ENCODE measurements at regions not wholly inside any gene's neighbourhood (a gene's known extent, or its start where the extent isn't known, plus 50 kb on each side); places are given as distances from the start of the nearest gene placed in this dataset.

DNA sequence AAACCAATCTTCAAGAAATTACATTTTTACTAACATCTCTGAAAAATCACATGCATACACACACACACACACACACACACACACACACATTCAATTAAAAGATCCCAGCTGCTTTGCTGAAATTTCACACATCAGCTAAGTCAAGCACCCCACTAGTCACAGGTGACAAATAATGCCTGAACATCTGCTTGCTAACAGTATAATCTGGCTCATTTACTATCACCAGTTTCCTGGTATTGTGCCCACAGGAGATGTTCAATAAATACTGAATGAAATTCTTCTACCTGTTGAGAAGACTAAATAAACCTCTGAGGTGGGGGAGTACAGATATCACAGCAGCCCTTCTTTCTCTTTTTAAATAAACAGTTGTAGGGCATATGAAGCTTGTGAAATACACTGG lies 994.0 kb downstream of the ARAP2 start:
- H3K4me2 ChIP-seq (ENCODE audit: low read length), result 0 out of 2 replicates have a peak overlapping the region, but pooled peaks have one; percentile 3
- no peaks in the 10 kb centered on the region for H3K36me3 ChIP-seq (ENCODE audit: low read depth, low read length)
- no peaks in the 10 kb centered on the region for H3K27me3 ChIP-seq (ENCODE audit: low read length)

DNA sequence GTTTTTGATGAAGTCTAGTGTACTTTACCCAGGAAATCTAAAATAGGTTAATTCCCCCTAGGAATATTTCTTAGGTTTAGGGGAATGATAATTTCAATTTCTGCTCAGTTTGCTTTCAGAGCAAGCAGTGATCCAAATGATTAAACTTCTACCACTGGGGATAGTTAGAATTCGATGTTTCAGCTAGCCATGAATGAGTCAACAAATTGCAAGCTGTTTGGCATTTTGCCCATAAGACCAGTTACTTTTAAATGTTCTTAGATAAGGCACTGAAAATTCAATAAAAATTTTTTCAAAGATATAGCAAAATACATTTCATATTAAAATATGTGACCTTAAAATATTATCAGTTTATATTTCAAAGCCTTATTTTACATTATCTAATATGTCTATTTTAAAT lies 993.6 kb downstream of the ARAP2 start:
- H3F3A ChIP-seq (ENCODE audit: low read length, unreplicated experiment), result no peaks in the 10 kb centered on the region
- TF ChIP-seq EZH2phosphoT487 (IDR thresholded peaks at IDR 0.05; ENCODE audit: borderline replicate concordance, low read length) (no peak), EZH2 (IDR thresholded peaks at IDR 0.05; ENCODE audit: low read length, unreplicated experiment) (no peak)
- TF ChIP-seq, protein P1, sequence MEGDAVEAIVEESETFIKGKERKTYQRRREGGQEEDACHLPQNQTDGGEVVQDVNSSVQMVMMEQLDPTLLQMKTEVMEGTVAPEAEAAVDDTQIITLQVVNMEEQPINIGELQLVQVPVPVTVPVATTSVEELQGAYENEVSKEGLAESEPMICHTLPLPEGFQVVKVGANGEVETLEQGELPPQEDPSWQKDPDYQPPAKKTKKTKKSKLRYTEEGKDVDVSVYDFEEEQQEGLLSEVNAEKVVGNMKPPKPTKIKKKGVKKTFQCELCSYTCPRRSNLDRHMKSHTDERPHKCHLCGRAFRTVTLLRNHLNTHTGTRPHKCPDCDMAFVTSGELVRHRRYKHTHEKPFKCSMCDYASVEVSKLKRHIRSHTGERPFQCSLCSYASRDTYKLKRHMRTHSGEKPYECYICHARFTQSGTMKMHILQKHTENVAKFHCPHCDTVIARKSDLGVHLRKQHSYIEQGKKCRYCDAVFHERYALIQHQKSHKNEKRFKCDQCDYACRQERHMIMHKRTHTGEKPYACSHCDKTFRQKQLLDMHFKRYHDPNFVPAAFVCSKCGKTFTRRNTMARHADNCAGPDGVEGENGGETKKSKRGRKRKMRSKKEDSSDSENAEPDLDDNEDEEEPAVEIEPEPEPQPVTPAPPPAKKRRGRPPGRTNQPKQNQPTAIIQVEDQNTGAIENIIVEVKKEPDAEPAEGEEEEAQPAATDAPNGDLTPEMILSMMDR (conservative IDR thresholded peaks at IDR 0.05; ENCODE audit: low read depth, low read length), result no peak
- no peak overlapping the region for H3K4me3 ChIP-seq (ENCODE audit: low read length)
- H3K27ac ChIP-seq (ENCODE audit: low read length), result no peak overlapping the region
- no peaks in the 10 kb centered on the region for H3K27me3 ChIP-seq (ENCODE audit: low read length)
- BruUV-seq (replicated peaks), result no TSS peak
- H3K4me2 ChIP-seq (ENCODE audit: low read length), result 0 out of 2 replicates have a peak overlapping the region, but pooled peaks have one; percentile 3
- peaks cover 49% of the 10 kb centered on the region for H3K4me1 ChIP-seq (ENCODE audit: insufficient read depth, low read length)
- H3K79me2 ChIP-seq (ENCODE audit: low read length), result no peaks in the 10 kb centered on the region
- ChIA-PET POLR2A (ENCODE audit: unreplicated experiment) (no interaction called here), CTCF (interaction anchor here (0.6 kb wide), 1 partner anchor 683 kb away, joined by 4 read pairs; no protein-coding TSS in a partner anchor)
- ATAC-seq (no peak), DNase-seq (peak; percentile 57)
- no peak overlapping the region for H3K9ac ChIP-seq (ENCODE audit: low read length)
- no peak overlapping the region for H2AFZ ChIP-seq (ENCODE audit: low read length)
- intact Hi-C loops (cut with micrococcal nuclease), result loop anchor here (5.0 kb wide), 2 partner anchors 107 to 307 kb away; no protein-coding TSS in a partner anchor
- H3K9me2 ChIP-seq (replicated peaks; ENCODE audit: low read length), result no peaks in the 10 kb centered on the region
- no peaks in the 10 kb centered on the region for H4K20me1 ChIP-seq (ENCODE audit: low read length)
- H3K36me3 ChIP-seq (ENCODE audit: low read depth, low read length), result no peaks in the 10 kb centered on the region
- H3K9me3 ChIP-seq (ENCODE audit: low read length), result no peaks in the 10 kb centered on the region

More for the DNA sequence above, 994.0 kb downstream of the ARAP2 start:
- Histone ChIP-seq H3K79me2 (ENCODE audit: low read length) (no peaks in the 10 kb centered on the region), H3K9ac (ENCODE audit: low read length) (no peak overlapping the region), H2AFZ (ENCODE audit: low read length) (no peak overlapping the region), H3K27ac (ENCODE audit: low read length) (no peak overlapping the region), H3K4me1 (ENCODE audit: insufficient read depth, low read length) (peaks cover 49% of the 10 kb centered on the region), H3F3A (ENCODE audit: low read length, unreplicated experiment) (no peaks in the 10 kb centered on the region), H3K9me3 (ENCODE audit: low read length) (no peaks in the 10 kb centered on the region), H3K4me3 (ENCODE audit: low read length) (no peak overlapping the region), H4K20me1 (ENCODE audit: low read length) (no peaks in the 10 kb centered on the region), H3K9me2 (replicated peaks; ENCODE audit: low read length) (no peaks in the 10 kb centered on the region)
- ATAC-seq (no peak), DNase-seq (no peak)
- intact Hi-C loops (cut with micrococcal nuclease), result loop anchor here (5.0 kb wide), 2 partner anchors 107 to 307 kb away; no protein-coding TSS in a partner anchor
- BruUV-seq (replicated peaks), result no TSS peak
- POLR2A ChIA-PET (ENCODE audit: unreplicated experiment), result no interaction called here
- CTCF ChIA-PET, result interaction anchor here (0.6 kb wide), 1 partner anchor 684 kb away, joined by 4 read pairs; no protein-coding TSS in a partner anchor
- TF ChIP-seq, protein P1 (conservative IDR thresholded peaks at IDR 0.05; ENCODE audit: low read depth, low read length), result no peak
- TF ChIP-seq EZH2 (IDR thresholded peaks at IDR 0.05; ENCODE audit: low read length, unreplicated experiment) (no peak), EZH2phosphoT487 (IDR thresholded peaks at IDR 0.05; ENCODE audit: borderline replicate concordance, low read length) (no peak)

DNA sequence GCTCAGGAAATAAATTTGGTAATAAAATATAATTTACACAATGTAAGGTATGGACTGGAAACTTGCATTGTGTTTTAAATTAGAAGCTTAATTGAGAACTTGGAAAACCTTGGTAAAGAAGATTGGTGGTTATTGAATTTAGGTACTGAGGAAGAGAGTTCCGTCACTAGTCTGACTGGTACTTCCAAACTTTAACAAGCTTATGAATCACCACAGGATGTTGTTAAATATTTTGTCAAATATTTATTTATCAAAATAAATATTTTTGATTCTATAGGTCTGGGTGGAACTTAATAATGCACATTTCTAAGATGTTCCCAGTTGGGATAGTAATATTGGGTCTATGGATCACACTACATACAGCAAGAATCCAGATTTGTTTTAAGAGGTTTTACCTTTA lies 992.2 kb downstream of the ARAP2 start:
- Histone ChIP-seq H4K20me1 (ENCODE audit: low read length) (no peaks in the 10 kb centered on the region), H3K27me3 (ENCODE audit: low read length) (no peaks in the 10 kb centered on the region), H3K4me3 (ENCODE audit: low read length) (no peak overlapping the region), H3K36me3 (ENCODE audit: low read depth, low read length) (no peaks in the 10 kb centered on the region), H3K9me3 (ENCODE audit: low read length) (no peaks in the 10 kb centered on the region), H3K9me2 (replicated peaks; ENCODE audit: low read length) (no peaks in the 10 kb centered on the region), H2AFZ (ENCODE audit: low read length) (no peak overlapping the region), H3K9ac (ENCODE audit: low read length) (no peak overlapping the region), H3K27ac (ENCODE audit: low read length) (no peak overlapping the region), H3K79me2 (ENCODE audit: low read length) (no peaks in the 10 kb centered on the region), H3K4me2 (ENCODE audit: low read length) (peak overlapping the region; percentile 46), H3F3A (ENCODE audit: low read length, unreplicated experiment) (no peaks in the 10 kb centered on the region), H3K4me1 (ENCODE audit: insufficient read depth, low read length) (peaks cover 42% of the 10 kb centered on the region)
- TF ChIP-seq EZH2phosphoT487 (IDR thresholded peaks at IDR 0.05; ENCODE audit: borderline replicate concordance, low read length) (no peak), EZH2 (IDR thresholded peaks at IDR 0.05; ENCODE audit: low read length, unreplicated experiment) (no peak)
- TF ChIP-seq, protein P1 (conservative IDR thresholded peaks at IDR 0.05; ENCODE audit: low read depth, low read length), result no peak
- DNase-seq, result peak; percentile 75
- peak; percentile 45 for ATAC-seq
- intact Hi-C loops (cut with micrococcal nuclease), result loop anchor here (5.0 kb wide), 2 partner anchors 105 to 305 kb away; no protein-coding TSS in a partner anchor
- CTCF ChIA-PET, result no interaction called here
- POLR2A ChIA-PET (ENCODE audit: unreplicated experiment), result no interaction called here
- no TSS peak for BruUV-seq (replicated peaks)
